IMR-90 (cell line): ENCODE measurements at regions not wholly inside any gene's neighbourhood (a gene's known extent, or its start where the extent isn't known, plus 50 kb on each side); places are given as distances from the start of the nearest gene placed in this dataset.

ENCODE experiments used
- ATAC-seq: fragments of 200-7000 bp; cut with Tn5 transposase; 2 replicates; pipeline ENCODE4 v1.9.1; 2020; ENCODE audit warnings: low read depth, mild to moderate bottlenecking, moderate library complexity
- BruUV-seq: library from RNA; stranded (reverse); fragments of 400-500 nt; replicated peaks from 2 replicates; lab custom pipeline; 2021; lab: Mats Ljungman, UMichigan
- CTCF ChIA-PET: fragments of 300-600 bp; formaldehyde crosslinking; extraction: SDS; loops from one replicate; lab custom pipeline; 2021; ENCODE audit warnings: antibody characterized with exemption; lab: Yijun Ruan, JAX
- POLR2A ChIA-PET: fragments of 300-600 bp; sonication (Branson Sonifier 250); formaldehyde crosslinking; loops from one replicate; lab custom pipeline; 2022; ENCODE audit warnings: antibody characterized with exemption; ENCODE audit not compliant: unreplicated experiment; lab: Charles Lee
- DNase-seq: peaks from one replicate; pipeline ENCODE4 v3.0.0; 2013
- H2AFZ ChIP-seq: replicated peaks from 2 replicates; pipeline ENCODE3; 2013; ENCODE audit warnings: low read length, mild to moderate bottlenecking; ENCODE audit not compliant: poor library complexity
- H2AK5ac ChIP-seq: 2 replicates; pipeline ENCODE4 v1.6.1; 2013; ENCODE audit warnings: low read depth, low read length, inconsistent platforms
- H2AK9ac ChIP-seq: replicated peaks from 2 replicates; pipeline ENCODE3; 2013; ENCODE audit warnings: mild to moderate bottlenecking, low read depth, low read length, moderate library complexity; ENCODE audit not compliant: poor library complexity
- H2BK120ac ChIP-seq: 2 replicates; pipeline ENCODE4 v1.6.1; 2013; ENCODE audit warnings: low read depth, low read length, inconsistent platforms
- H2BK15ac ChIP-seq: 3 replicates; pipeline ENCODE4 v1.6.1; 2013; ENCODE audit warnings: low read depth, low read length, inconsistent platforms
- H2BK20ac ChIP-seq: 2 replicates; pipeline ENCODE4 v1.6.1; 2013; ENCODE audit warnings: low read depth, mild to moderate bottlenecking, inconsistent platforms, low read length, moderate library complexity
- H2BK5ac ChIP-seq: 2 replicates; pipeline ENCODE4 v1.6.1; 2013; ENCODE audit warnings: mild to moderate bottlenecking, low read depth, low read length, inconsistent platforms; ENCODE audit not compliant: poor library complexity, severe bottlenecking
- H3K14ac ChIP-seq: replicated peaks from 2 replicates; pipeline ENCODE4 v1.6.1; 2013; ENCODE audit warnings: low read depth, low read length, inconsistent platforms
- H3K18ac ChIP-seq: 2 replicates; pipeline ENCODE4 v1.6.1; 2013; ENCODE audit warnings: low read depth, low read length, control low read depth
- H3K23ac ChIP-seq: 2 replicates; pipeline ENCODE4 v1.6.1; 2013; ENCODE audit warnings: low read depth, low read length, inconsistent platforms
- H3K27ac ChIP-seq: 2 replicates; pipeline ENCODE4 v1.5.1; 2013; ENCODE audit warnings: mild to moderate bottlenecking, control low read depth, low read length; ENCODE audit not compliant: insufficient read depth
- H3K27me3 ChIP-seq: 2 replicates; pipeline ENCODE4 v1.6.1; 2013; ENCODE audit warnings: low read length; ENCODE audit not compliant: control insufficient read depth, insufficient read depth
- H3K36me3 ChIP-seq: 2 replicates; pipeline ENCODE4 v1.6.1; 2013; ENCODE audit warnings: low read length, mixed read lengths; ENCODE audit not compliant: control insufficient read depth, insufficient read depth
- H3K4ac ChIP-seq: 2 replicates; pipeline ENCODE4 v1.6.1; 2013; ENCODE audit warnings: low read depth, low read length, inconsistent platforms
- H3K4me1 ChIP-seq: 2 replicates; pipeline ENCODE4 v1.6.1; 2013; ENCODE audit warnings: low read length, mixed read lengths; ENCODE audit not compliant: control insufficient read depth, insufficient read depth
- H3K4me2 ChIP-seq: 2 replicates; pipeline ENCODE4 v1.6.1; 2013; ENCODE audit warnings: low read depth, mild to moderate bottlenecking, control low read depth, low read length, moderate library complexity
- H3K4me3 ChIP-seq: 2 replicates; pipeline ENCODE4 v1.5.1; 2013; ENCODE audit warnings: low read depth, mild to moderate bottlenecking, control low read depth, low read length, moderate library complexity; ENCODE audit not compliant: insufficient read depth
- H3K56ac ChIP-seq: 2 replicates; pipeline ENCODE4 v1.6.1; 2013; ENCODE audit warnings: low read length, inconsistent platforms; ENCODE audit not compliant: insufficient read depth; ENCODE audit errors: extremely low read depth
- H3K79me1 ChIP-seq, 2 experiments: 2 replicates each; pipeline ENCODE4 v1.6.1; 2013; ENCODE audit warnings: low read length in 2 of 2, inconsistent platforms in 1 of 2, low read depth in 1 of 2
- H3K9ac ChIP-seq: 2 replicates; pipeline ENCODE4 v1.6.1; 2013; ENCODE audit warnings: low read depth, low read length, control low read depth
- H3K9me1 ChIP-seq: 2 replicates; pipeline ENCODE4 v1.6.1; 2013; ENCODE audit warnings: low read length, inconsistent platforms; ENCODE audit not compliant: insufficient read depth
- H3K9me3 ChIP-seq: 2 replicates; pipeline ENCODE4 v1.6.1; 2013; ENCODE audit warnings: low read length; ENCODE audit not compliant: control insufficient read depth, insufficient read depth
- H4K20me1 ChIP-seq: 2 replicates; pipeline ENCODE4 v1.6.1; 2013; ENCODE audit warnings: low read length, inconsistent platforms; ENCODE audit not compliant: insufficient read depth
- H4K5ac ChIP-seq: 2 replicates; pipeline ENCODE4 v1.6.1; 2013; ENCODE audit warnings: mild to moderate bottlenecking, low read depth, low read length, control low read depth
- H4K8ac ChIP-seq, 2 experiments: 2 replicates each; pipeline ENCODE4 v1.6.1; 2013; ENCODE audit warnings: low read depth in 2 of 2, low read length in 2 of 2, control low read depth in 1 of 2, inconsistent platforms in 1 of 2
- H4K91ac ChIP-seq: 2 replicates; pipeline ENCODE4 v1.6.1; 2013; ENCODE audit warnings: low read depth, low read length, inconsistent platforms; ENCODE audit not compliant: insufficient read depth
- BHLHE40 ChIP-seq: fragments of 150-350 bp; IDR thresholded peaks from 2 replicates; pipeline ENCODE4 v1.6.1; 2016; ENCODE audit warnings: mild to moderate bottlenecking, low read depth, low read length
- CEBPB ChIP-seq: IDR thresholded peaks from 2 replicates; pipeline ENCODE4 v1.6.1; 2012; ENCODE audit warnings: low read depth, low read length, improper control_type of control experiment
- CHD1 ChIP-seq: IDR thresholded peaks from 2 replicates; pipeline ENCODE4 v1.6.1; 2012; ENCODE audit warnings: low read depth, low read length, improper control_type of control experiment
- FOS ChIP-seq: fragments of 150-350 bp; IDR thresholded peaks from 2 replicates; pipeline ENCODE4 v1.6.1; 2016; ENCODE audit warnings: low read depth, low read length
- MAFK ChIP-seq: IDR thresholded peaks from 2 replicates; pipeline ENCODE4 v1.6.1; 2012; ENCODE audit warnings: low read depth, low read length, improper control_type of control experiment
- MAZ ChIP-seq: IDR thresholded peaks from 2 replicates; pipeline ENCODE4 v1.6.1; 2012; ENCODE audit warnings: low read depth, mild to moderate bottlenecking, low read length, improper control_type of control experiment, moderate library complexity, borderline replicate concordance
- MXI1 ChIP-seq: IDR thresholded peaks from 2 replicates; pipeline ENCODE4 v1.6.1; 2012; ENCODE audit warnings: low read depth, mild to moderate bottlenecking, low read length, moderate library complexity, borderline replicate concordance
- NFE2L2 ChIP-seq: fragments of 150-350 bp; IDR thresholded peaks from 2 replicates; pipeline ENCODE4 v1.6.1; 2016; ENCODE audit warnings: low read depth, mild to moderate bottlenecking, low read length
- POLR2A ChIP-seq: IDR thresholded peaks from 2 replicates; pipeline ENCODE4 v1.6.1; 2012; ENCODE audit warnings: mild to moderate bottlenecking, low read depth, low read length
- RAD21 ChIP-seq: IDR thresholded peaks from 2 replicates; pipeline ENCODE4 v1.6.1; 2012; ENCODE audit warnings: low read length, improper control_type of control experiment
- RCOR1 ChIP-seq: IDR thresholded peaks from 2 replicates; pipeline ENCODE4 v1.6.1; 2012; ENCODE audit warnings: mild to moderate bottlenecking, low read length, improper control_type of control experiment; ENCODE audit not compliant: insufficient replicate concordance
- RFX5 ChIP-seq: IDR thresholded peaks from 2 replicates; pipeline ENCODE4 v1.8.0; 2012; ENCODE audit warnings: low read depth, mild to moderate bottlenecking, low read length, moderate library complexity
- SMC3 ChIP-seq: fragments of 150-350 bp; IDR thresholded peaks from 2 replicates; pipeline ENCODE4 v1.6.1; 2016; ENCODE audit warnings: low read depth, mild to moderate bottlenecking, antibody characterized with exemption, low read length, moderate library complexity
- WGBS, 2 experiments: methylation state at CpG; one replicate each; pipeline versions ENCODE4 v1.1.5 to v1.1.7; 2013; ENCODE audit warnings: missing lambda C conversion rate in 2 of 2; ENCODE audit not compliant: insufficient read length in 1 of 2; ENCODE audit errors: extremely low coverage in 2 of 2; 5-methylcytosine and 5-hydroxymethylcytosine counted together
- dilution Hi-C: fragments of 300-500 bp; cut with HindIII; formaldehyde crosslinking; loops from one replicate; pipeline ENCODE4 v1.14.3; 2018; ENCODE audit warnings: low sequenced_read_pairs; ENCODE audit not compliant: unreplicated experiment
- in situ Hi-C: fragments of 300-500 bp; cut with MboI; formaldehyde crosslinking; loops from 3 replicates; pipeline ENCODE4 v1.14.3; 2019; ENCODE audit warnings: low sequenced_read_pairs, inconsistent platforms, mixed read lengths
- intact Hi-C: fragments of 100-400 bp; cut with micrococcal nuclease; formaldehyde crosslinking; loops from 2 replicates; pipeline ENCODE4 v1.10.0; 2022
- TF ChIP-seq, protein P1 (sequence below): fragments of 150-350 bp; IDR thresholded peaks from 2 replicates; pipeline ENCODE4 v1.6.1; 2016; ENCODE audit warnings: low read depth, mild to moderate bottlenecking, low read length, moderate library complexity, borderline replicate concordance
- TF ChIP-seq, protein P2 (sequence below): fragments of 150-350 bp; IDR thresholded peaks from 2 replicates; pipeline ENCODE4 v1.6.1; 2017; ENCODE audit warnings: mild to moderate bottlenecking, antibody characterized with exemption, low read length, low read depth
- TF ChIP-seq, protein P3 (sequence below): conservative IDR thresholded peaks from 2 replicates; pipeline ENCODE4 v1.5.1; 2012; ENCODE audit warnings: mild to moderate bottlenecking, low read depth, low read length, improper control_type of control experiment

DNA sequence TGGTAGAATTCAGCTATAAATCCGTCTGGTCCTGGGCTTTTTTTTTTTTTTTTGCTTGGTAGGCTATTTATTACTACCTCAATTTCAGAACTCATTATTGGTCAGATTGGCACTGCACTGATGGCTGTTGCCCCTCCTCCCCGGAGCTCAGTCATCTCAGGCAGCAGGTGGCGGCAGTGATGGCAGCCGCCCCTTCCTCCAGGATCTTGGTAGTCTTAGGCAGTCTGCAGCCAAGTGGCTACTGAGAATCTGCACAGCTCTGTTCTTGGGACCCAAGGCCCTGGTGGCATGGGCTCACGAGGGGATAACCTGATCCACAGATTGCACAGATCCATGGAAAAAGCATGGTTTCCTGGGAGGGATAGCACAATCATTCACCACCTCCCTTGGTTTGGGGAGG, 77.9 kb downstream of the GPR85 start:
- DNase-seq (no peak), ATAC-seq (no peak)
- Histone ChIP-seq H3K56ac (no peak overlapping the region), H2AFZ (no peak overlapping the region), H2BK120ac (no peak overlapping the region), H3K18ac (no peak overlapping the region), H2BK15ac (no peak overlapping the region), H3K4me2 (no peak overlapping the region), H2BK20ac (no peak overlapping the region), H3K27me3 (no peaks in the 10 kb centered on the region), H2BK5ac (no peak overlapping the region), H3K9ac (no peak overlapping the region), H4K5ac (no peak overlapping the region), H3K36me3 (no peaks in the 10 kb centered on the region), H3K79me1 (no peaks in the 10 kb centered on the region), H3K4ac (no peak overlapping the region), H3K9me3 (peaks cover 1% of the 10 kb centered on the region; the same call in 1 of the 2 replicates), H4K20me1 (no peaks in the 10 kb centered on the region), H3K27ac (no peak overlapping the region), H2AK5ac (no peak overlapping the region), H3K9me1 (no peaks in the 10 kb centered on the region), H3K4me3 (no peak overlapping the region), H3K4me1 (no peaks in the 10 kb centered on the region), H4K8ac (no peak overlapping the region), H3K23ac (no peak overlapping the region; the same call in 1 of the 2 replicates), H2AK9ac (no peak overlapping the region), H3K14ac (no peak overlapping the region), H4K91ac (no peak overlapping the region)
- CTCF ChIA-PET, result interaction anchor here (0.6 kb wide), 1 partner anchor 180 kb away, joined by 3 read pairs; no protein-coding TSS in a partner anchor
- TF ChIP-seq NFE2L2 (no peak), BHLHE40 (no peak), SMC3 (no peak), CHD1 (no peak), FOS (no peak), POLR2A (no peak), MAZ (no peak), RFX5 (no peak), MXI1 (no peak), RAD21 (no peak), CEBPB (no peak), RCOR1 (no peak), MAFK (no peak)
- TF ChIP-seq, protein P1, sequence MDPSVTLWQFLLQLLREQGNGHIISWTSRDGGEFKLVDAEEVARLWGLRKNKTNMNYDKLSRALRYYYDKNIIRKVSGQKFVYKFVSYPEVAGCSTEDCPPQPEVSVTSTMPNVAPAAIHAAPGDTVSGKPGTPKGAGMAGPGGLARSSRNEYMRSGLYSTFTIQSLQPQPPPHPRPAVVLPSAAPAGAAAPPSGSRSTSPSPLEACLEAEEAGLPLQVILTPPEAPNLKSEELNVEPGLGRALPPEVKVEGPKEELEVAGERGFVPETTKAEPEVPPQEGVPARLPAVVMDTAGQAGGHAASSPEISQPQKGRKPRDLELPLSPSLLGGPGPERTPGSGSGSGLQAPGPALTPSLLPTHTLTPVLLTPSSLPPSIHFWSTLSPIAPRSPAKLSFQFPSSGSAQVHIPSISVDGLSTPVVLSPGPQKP, result no peak
- TF ChIP-seq, protein P2, sequence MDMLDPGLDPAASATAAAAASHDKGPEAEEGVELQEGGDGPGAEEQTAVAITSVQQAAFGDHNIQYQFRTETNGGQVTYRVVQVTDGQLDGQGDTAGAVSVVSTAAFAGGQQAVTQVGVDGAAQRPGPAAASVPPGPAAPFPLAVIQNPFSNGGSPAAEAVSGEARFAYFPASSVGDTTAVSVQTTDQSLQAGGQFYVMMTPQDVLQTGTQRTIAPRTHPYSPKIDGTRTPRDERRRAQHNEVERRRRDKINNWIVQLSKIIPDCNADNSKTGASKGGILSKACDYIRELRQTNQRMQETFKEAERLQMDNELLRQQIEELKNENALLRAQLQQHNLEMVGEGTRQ, result no peak
- TF ChIP-seq, protein P3, sequence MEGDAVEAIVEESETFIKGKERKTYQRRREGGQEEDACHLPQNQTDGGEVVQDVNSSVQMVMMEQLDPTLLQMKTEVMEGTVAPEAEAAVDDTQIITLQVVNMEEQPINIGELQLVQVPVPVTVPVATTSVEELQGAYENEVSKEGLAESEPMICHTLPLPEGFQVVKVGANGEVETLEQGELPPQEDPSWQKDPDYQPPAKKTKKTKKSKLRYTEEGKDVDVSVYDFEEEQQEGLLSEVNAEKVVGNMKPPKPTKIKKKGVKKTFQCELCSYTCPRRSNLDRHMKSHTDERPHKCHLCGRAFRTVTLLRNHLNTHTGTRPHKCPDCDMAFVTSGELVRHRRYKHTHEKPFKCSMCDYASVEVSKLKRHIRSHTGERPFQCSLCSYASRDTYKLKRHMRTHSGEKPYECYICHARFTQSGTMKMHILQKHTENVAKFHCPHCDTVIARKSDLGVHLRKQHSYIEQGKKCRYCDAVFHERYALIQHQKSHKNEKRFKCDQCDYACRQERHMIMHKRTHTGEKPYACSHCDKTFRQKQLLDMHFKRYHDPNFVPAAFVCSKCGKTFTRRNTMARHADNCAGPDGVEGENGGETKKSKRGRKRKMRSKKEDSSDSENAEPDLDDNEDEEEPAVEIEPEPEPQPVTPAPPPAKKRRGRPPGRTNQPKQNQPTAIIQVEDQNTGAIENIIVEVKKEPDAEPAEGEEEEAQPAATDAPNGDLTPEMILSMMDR, result no peak
- 80% methylated on average over 2 of the region's 5 CpGs; no CpG with 5 or more reads in 1 of the 2 experiments for WGBS, 2 experiments
- intact Hi-C loops (no loop called here), dilution Hi-C loops (no loop called here), in situ Hi-C loops (loop anchor here (25.0 kb wide), 1 partner anchor 279 kb away; no protein-coding TSS in a partner anchor)
- no TSS peak for BruUV-seq
- POLR2A ChIA-PET, result no interaction called here
